Skeletal muscle tissue (tissue), 3 donors: ENCODE measurements at regions not wholly inside any gene's neighbourhood (a gene's known extent, or its start where the extent isn't known, plus 50 kb on each side); places are given as distances from the start of the nearest gene placed in this dataset.

ENCODE experiments used
- H3K27ac ChIP-seq: one replicate; pipeline ENCODE4 v1.7.0; 2013; ENCODE audit warnings: mild to moderate bottlenecking, low read depth, low read length, inconsistent platforms
- H3K27me3 ChIP-seq, 3 donors: one replicate each; pipeline ENCODE4 v1.7.0; 2013; ENCODE audit warnings: low read length in 3 of 3; ENCODE audit not compliant: control insufficient read depth in 3 of 3, insufficient read depth in 3 of 3
- H3K36me3 ChIP-seq, 3 donors: one replicate each; pipeline ENCODE4 v1.7.0; 2013; ENCODE audit warnings: low read length in 3 of 3; ENCODE audit not compliant: control insufficient read depth in 3 of 3, insufficient read depth in 3 of 3
- H3K4me1 ChIP-seq, 3 donors: one replicate each; pipeline ENCODE4 v1.7.0; 2013; ENCODE audit warnings: low read length in 3 of 3, mild to moderate bottlenecking in 3 of 3; ENCODE audit not compliant: control insufficient read depth in 3 of 3, insufficient read depth in 3 of 3
- H3K4me3 ChIP-seq, 3 donors: one replicate each; pipeline ENCODE4 v1.7.0; 2013; ENCODE audit warnings: low read length in 3 of 3
- H3K9ac ChIP-seq, 3 donors: one replicate each; pipeline ENCODE4 v1.7.0; 2013; ENCODE audit warnings: low read length in 3 of 3, mild to moderate bottlenecking in 3 of 3, moderate library complexity in 2 of 3, low read depth in 1 of 3
- H3K9me3 ChIP-seq, 3 donors: one replicate each; pipeline ENCODE4 v1.7.0; 2013; ENCODE audit warnings: low read length in 3 of 3; ENCODE audit not compliant: control insufficient read depth in 3 of 3
- donor health status: Osteomylitis.

- H3K4me1 ChIP-seq = no peaks in the 10 kb centered on the region
- no peaks in the 10 kb centered on the region for H3K27me3 ChIP-seq
- no peak overlapping the region for H3K9ac ChIP-seq
- no peaks in the 10 kb centered on the region for H3K36me3 ChIP-seq
- H3K4me3 ChIP-seq = no peak overlapping the region
- peaks cover 2 to 4% (median 2%) of the 10 kb centered on the region in 3 donors for H3K9me3 ChIP-seq
- no peak overlapping the region for H3K27ac ChIP-seq
Measured at GRCh38 chr6:137660296-137660731, 166.1 kb upstream of the OLIG3 start.

- Histone ChIP-seq H3K9me3 (no peaks in the 10 kb centered on the region), H3K4me1 (no peaks in the 10 kb centered on the region), H3K4me3 (no peak overlapping the region), H3K27me3 (no peaks in the 10 kb centered on the region), H3K36me3 (no peaks in the 10 kb centered on the region), H3K9ac (no peak overlapping the region), H3K27ac (no peak overlapping the region)
Measured at GRCh38 chr6:137661601-137662000, 167.4 kb upstream of the OLIG3 start.

- H3K9ac ChIP-seq = no peak overlapping the region
Measured at GRCh38 chr6:137664183-137664582, 170.0 kb upstream of the OLIG3 start.

GRCh38 chr6:137665342-137665934, 171.2 kb upstream of the OLIG3 start:
- Histone ChIP-seq H3K9me3 (no peaks in the 10 kb centered on the region), H3K36me3 (no peaks in the 10 kb centered on the region), H3K27me3 (no peaks in the 10 kb centered on the region), H3K4me3 (no peak overlapping the region), H3K27ac (no peak overlapping the region), H3K9ac (no peak overlapping the region), H3K4me1 (no peaks in the 10 kb centered on the region)

More at GRCh38 chr6:137664183-137664582, 170.0 kb upstream of the OLIG3 start:
- H3K36me3 ChIP-seq = no peaks in the 10 kb centered on the region
- H3K27me3 ChIP-seq = no peaks in the 10 kb centered on the region
- no peak overlapping the region for H3K4me3 ChIP-seq
- H3K27ac ChIP-seq = no peak overlapping the region
- no peaks in the 10 kb centered on the region for H3K4me1 ChIP-seq
- no peaks in the 10 kb centered on the region for H3K9me3 ChIP-seq

- H3K27ac ChIP-seq = no peak overlapping the region
- H3K36me3 ChIP-seq = no peaks in the 10 kb centered on the region
- no peak overlapping the region for H3K9ac ChIP-seq
- H3K4me1 ChIP-seq = no peaks in the 10 kb centered on the region
- H3K4me3 ChIP-seq = no peak overlapping the region
- H3K9me3 ChIP-seq = no peaks in the 10 kb centered on the region
- H3K27me3 ChIP-seq = no peaks in the 10 kb centered on the region
Measured at GRCh38 chr6:137666202-137666774, 172.1 kb upstream of the OLIG3 start.

GRCh38 chr6:137673603-137674002, 179.4 kb upstream of the OLIG3 start:
- Histone ChIP-seq H3K9ac (no peak overlapping the region), H3K27ac (no peak overlapping the region), H3K4me3 (no peak overlapping the region), H3K9me3 (no peaks in the 10 kb centered on the region), H3K36me3 (no peaks in the 10 kb centered on the region), H3K4me1 (no peaks in the 10 kb centered on the region), H3K27me3 (no peaks in the 10 kb centered on the region)

GRCh38 chr6:137676888-137677287, 182.7 kb upstream of the OLIG3 start:
- Histone ChIP-seq H3K27me3 (no peaks in the 10 kb centered on the region), H3K9ac (no peak overlapping the region), H3K9me3 (no peaks in the 10 kb centered on the region), H3K4me1 (no peaks in the 10 kb centered on the region), H3K27ac (no peak overlapping the region), H3K36me3 (no peaks in the 10 kb centered on the region), H3K4me3 (no peak overlapping the region)

- Histone ChIP-seq H3K4me1 (no peaks in the 10 kb centered on the region), H3K36me3 (no peaks in the 10 kb centered on the region), H3K9ac (no peak overlapping the region), H3K4me3 (no peak overlapping the region), H3K27ac (no peak overlapping the region), H3K27me3 (no peaks in the 10 kb centered on the region), H3K9me3 (no peaks in the 10 kb centered on the region)
Measured at GRCh38 chr6:137677709-137678108, 183.5 kb upstream of the OLIG3 start.

- Histone ChIP-seq H3K4me1 (no peaks in the 10 kb centered on the region), H3K27ac (no peak overlapping the region), H3K36me3 (no peaks in the 10 kb centered on the region), H3K4me3 (no peak overlapping the region), H3K27me3 (no peaks in the 10 kb centered on the region), H3K9me3 (no peaks in the 10 kb centered on the region), H3K9ac (no peak overlapping the region)
Measured at GRCh38 chr6:137678451-137678850, 184.3 kb upstream of the OLIG3 start.

- no peaks in the 10 kb centered on the region for H3K9me3 ChIP-seq
- H3K4me1 ChIP-seq = no peaks in the 10 kb centered on the region
- H3K27ac ChIP-seq = no peak overlapping the region
- no peaks in the 10 kb centered on the region for H3K36me3 ChIP-seq
- H3K27me3 ChIP-seq = no peaks in the 10 kb centered on the region
- no peak overlapping the region for H3K9ac ChIP-seq
- no peak overlapping the region for H3K4me3 ChIP-seq
Measured at GRCh38 chr6:137680705-137681346, 186.2 kb upstream of the TNFAIP3 start.
